GM18909 (cell line): ENCODE measurements at regions not wholly inside any gene's neighbourhood (a gene's known extent, or its start where the extent isn't known, plus 50 kb on each side); places are given as distances from the start of the nearest gene placed in this dataset.
"Not testable (repeated sequence)": the region's sequence is repeated elsewhere in the genome, so short reads cannot be mapped to it uniquely, and the experiment has no call there.

ENCODE experiments used
- ATAC-seq: cut with Tn5 transposase; IDR thresholded peaks from one replicate; pipeline ENCODE4 v1.9.1; 2021; ENCODE audit warnings: mild to moderate bottlenecking; ENCODE audit not compliant: unreplicated experiment, poor library complexity

DNA sequence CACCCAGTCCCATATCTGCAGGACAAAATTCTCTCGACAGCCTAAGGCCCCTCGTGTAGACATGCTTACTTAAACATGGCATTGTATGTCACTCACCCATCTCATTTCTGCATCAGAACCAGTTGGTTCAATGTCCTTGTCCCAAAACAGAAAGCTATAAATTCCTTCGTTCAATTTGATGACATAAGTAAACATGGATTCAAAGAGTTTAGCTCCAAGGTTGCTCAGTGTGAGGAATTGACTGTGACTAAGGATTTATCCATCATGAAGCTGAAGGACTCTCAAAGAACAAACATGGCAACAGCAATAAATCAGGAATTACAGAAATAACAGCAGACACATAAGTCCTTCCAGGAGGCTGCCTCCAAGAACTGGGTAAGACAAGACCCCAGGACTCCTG lies 237.2 kb downstream of the TOMM20 start:
- ATAC-seq, result no peak

DNA sequence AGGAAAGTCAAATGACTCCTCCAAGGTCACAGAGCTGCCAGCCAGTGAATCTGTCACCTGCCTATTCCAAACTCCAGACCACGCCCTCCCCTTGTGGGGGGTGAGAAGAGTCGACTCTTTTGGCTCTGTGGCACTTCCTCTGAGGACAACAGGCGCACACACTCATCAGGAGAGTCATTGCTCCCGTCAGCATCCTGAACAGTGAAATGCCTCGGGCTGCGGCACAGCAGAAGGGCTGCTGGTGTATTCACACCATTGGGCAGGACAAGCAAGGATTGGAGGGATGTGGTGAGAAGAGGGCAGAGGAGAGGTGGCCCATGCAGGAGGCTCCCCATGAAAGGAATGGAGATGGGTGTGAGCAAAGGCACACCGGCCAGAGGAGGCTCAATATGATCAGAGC lies 239.0 kb downstream of the TOMM20 start:
- ATAC-seq, result no peak

DNA sequence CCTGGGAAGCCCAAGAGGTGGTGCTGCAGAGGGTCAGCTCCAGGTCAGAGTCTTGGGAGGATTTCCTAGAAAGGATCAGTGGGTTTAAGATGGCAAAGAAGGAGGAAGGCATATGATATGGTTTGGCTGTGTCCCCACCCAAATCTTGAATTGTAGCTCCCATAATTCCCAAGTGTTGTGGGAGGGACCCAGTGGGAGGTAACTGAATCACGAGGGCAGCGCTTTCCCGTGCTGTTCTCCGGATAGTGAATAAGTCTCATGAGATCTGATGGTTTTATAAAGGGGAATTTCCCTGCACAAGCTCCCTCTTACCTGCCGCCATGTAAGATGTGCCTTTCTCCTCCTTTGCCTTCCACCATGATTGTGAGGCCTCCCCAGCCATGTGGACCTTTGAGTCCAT lies 240.4 kb downstream of the TOMM20 start:
- ATAC-seq, result not testable (repeated sequence)

DNA sequence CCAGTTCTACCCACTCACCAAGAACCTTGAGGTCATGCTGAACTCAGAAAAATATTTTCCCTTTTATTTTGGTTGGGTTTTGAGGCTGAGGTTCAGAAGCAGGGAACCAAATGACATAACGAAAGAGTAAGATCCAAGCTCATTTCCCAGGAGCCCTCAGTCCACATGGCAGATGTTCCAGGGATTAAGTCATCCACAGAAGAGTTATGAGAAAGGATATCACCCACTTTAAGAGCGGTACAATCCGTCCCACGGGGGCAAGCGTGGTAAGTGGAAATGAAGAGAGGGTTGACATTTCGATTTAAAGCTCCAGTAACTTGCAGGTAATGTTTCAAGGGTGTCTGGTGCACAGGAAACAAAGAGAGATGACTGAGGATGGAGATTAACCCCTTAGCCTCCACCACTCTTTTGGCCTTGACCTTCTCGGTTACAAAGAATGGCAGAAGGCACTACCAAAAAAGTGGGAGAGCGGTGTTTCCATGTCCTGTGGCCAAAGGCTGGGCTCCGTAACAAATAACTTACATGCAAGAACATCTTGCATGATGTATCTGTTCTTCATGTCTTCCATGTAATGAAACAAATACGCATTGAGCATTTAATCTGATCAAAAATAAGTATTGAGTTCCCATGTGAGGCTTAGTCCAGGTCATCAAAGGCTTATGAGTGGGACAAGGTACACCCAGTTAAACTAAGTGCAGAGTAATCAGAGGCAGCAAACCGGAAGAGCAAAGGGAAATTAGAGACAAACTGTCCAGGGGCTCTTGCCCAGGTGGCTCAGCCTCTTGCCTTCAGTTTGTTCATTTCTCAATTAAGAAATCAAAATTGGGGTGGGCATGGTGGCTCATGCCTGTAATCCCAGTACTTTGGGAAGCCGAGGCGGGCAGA lies 241.4 kb downstream of the TOMM20 start:
- ATAC-seq, result no peak

DNA sequence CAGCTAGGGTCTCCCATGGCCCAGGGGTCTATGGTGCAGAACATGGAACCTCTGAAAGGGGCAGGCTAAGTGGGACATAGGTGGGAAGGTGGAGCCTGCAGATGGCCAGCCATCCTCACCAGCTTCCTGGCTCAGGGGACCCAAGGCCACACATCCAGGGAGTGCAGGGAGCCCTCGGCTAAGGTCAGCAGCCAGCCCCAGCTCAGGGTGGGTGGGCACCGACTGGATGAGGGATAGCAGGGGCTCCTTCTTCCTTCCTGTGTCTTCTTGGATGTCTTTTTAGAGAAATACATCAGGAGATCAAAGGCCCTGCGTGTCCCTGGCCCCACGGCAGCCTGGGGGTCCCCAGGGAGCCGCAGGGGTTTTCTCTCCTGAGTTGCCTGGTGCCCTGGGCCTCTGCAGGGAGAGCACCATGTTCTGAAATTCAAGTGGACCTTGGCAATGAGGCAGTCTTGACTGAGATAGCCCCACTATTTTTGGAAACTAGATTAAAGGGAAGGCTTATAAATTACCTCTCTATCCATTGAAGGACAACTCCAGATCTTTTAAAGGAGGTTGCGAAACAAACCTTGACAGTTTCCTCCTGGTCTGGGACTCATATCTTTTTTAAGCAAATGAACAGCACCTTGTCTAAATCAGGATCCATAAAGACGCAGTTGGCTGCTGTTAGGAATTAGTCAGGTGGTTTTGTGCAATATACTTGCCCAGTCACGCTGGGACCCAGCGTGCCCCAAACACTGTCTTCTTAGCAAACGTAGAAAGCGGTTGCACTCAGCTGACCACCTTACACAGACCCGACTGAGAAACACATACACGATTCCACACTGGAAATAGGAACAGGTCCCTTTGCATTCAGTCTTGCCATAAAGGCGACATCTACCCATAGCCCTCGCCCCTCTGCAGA lies 242.3 kb downstream of the TOMM20 start:
- ATAC-seq, result no peak

DNA sequence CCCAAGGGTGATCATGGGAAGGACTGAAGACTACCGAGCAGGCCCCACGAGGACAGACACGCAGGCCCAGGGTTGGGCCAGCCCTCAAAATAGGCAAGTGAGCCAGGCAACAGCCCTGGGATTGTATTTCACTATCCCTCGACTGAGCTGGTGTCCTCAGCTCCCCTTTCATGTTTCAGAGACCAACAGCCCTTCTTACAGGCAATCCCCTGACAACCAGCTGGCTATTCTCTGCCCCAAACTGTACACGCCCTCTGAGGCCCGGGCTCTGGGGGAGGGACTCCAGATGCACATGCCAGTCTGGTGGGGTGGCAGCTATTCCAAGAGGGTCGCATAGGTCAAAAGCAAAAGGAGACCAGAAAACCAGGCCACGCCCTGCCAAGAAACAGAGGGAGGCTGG lies 243.0 kb downstream of the TOMM20 start:
- no peak for ATAC-seq

DNA sequence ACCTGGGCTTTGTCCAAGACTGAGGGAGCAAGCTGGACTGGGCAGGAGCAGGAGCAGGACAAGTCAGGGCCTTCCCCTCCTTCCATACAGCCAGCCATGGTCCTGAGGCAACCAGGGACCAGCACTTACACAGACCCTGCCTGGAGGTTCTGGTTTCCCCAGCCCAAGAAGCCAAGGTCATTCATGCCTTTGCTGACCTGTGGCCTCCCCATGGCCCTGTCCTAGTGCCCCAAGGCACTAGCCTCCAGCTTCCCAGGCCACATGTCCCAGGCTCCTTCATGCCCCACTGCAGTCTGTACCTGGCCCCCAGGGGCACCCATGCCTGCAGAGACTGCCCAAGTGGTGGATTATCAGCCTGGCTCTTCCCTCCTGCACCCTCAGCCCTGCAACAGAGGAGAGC lies 243.9 kb downstream of the TOMM20 start:
- no peak for ATAC-seq

DNA sequence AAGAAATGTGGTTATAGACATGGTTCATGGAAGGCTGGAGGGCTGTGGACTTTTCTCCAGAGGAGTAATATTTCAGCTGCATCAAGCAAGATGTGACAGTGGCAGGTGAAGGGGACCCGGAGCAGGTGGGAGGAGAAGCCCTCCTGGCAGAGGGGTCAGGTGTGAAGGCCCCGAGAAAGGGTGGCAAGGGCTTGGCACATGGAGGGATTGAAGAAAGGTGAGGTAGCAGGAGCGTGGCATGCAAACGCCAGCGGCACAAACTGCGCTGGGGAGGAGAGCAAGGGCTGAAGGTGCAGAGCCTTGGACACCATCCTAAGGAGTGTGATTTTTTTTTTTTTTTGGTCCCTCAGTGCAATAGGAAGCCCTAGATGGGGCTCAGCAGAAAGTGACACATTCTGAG lies 244.6 kb downstream of the TOMM20 start:
- no peak for ATAC-seq

DNA sequence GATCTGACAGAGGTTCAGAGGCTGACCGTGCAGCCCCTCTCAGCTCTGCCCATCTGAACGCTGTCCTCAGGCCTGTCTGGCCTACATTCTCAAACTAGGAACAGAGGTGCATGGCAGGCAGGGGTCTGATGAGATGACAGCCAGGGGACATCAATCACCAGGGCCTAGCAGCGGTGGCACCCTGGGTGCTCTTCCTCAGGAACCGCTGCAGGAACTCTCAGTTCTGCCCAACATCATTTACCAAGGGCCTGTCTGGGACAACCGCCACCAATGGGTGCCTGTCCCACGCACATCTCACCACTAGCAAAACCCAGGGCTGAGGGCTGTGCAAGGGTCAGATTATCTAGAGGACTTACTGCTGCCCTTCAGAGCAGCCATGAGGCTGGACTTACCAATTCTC lies 245.7 kb downstream of the TOMM20 start:
- no peak for ATAC-seq

DNA sequence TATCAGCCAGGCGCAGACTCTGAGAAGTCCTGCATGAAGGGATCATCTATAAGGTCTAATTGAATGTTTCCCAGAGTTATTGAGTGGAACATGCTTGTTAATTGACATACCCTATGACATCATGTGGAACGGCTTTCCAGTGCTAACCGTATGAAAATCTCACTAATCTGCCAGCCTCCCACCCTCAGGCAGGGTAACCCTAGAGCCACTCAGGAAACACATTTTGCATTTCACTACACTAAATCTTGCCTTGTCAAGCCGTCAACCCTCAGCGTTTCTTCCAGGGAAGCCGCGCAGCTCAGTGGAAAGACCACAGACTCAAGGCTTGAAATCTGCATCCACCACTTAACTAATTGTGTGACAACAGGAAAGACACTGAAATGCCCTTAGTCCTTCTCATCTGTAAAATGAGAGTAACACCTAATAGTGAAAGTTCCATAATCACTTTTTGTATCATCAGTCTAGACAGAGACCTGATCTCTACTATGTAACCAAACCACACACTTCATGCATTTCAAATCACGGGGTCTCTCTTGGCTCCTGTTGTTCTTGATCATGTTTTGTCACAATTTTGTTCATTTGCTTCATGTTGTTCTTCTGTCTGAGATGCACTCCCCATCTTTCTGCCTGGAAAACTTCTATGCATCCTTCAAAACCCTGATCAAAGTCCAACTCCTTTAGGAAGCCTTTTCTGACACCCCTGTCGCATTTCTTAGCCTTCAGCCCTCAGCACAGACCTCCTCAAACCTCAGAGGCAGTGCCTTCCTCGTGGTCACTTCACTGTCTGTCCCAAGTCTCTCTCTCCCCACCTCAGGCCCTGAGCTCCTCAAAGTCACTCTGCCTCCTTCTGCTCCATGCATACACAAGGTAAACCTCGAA lies 246.5 kb downstream of the TOMM20 start:
- peak; percentile 87 for ATAC-seq

DNA sequence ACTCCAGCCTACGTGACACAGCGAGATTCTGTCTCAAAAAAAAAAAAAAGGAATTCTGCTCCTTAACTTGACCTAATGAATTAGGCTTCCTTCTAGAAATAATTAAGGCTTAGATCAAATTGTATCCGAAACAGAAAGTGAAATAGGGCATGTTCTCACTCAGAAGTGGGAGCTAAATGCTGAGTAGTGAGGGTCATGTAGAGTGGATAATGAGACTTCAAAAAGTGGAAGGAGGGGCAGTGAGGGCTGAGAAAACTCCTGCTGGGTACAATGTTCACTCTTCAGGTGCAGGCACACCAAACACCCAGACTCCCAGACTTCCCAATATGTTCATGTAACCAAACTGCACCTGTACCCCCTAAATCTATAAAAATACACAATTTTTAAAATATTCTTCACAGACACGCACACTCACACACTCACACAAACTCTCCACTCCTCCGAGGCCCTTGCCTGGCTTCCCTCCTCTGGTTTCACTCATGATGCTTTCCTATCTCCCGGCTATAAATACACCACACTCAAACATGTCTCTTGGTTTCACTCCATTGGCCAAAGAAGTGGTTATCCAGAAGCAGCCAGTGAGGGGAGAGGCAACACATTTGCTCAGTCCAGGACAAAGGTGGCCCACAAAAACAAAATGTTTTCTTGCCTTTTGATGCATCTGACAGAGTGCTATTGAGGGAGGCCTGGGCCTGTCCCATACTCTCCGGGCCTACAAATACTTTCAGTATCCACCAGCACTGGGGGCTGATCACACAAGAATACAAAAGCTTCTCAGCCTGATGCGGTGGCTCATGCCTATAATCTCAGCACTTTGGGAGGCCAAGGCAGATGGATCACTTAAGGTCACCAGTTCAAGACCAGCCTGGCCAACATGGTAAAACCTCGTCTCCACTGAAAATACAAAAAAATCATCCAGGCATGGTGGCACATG lies 249.2 kb downstream of the TOMM20 start:
- ATAC-seq, result no peak

DNA sequence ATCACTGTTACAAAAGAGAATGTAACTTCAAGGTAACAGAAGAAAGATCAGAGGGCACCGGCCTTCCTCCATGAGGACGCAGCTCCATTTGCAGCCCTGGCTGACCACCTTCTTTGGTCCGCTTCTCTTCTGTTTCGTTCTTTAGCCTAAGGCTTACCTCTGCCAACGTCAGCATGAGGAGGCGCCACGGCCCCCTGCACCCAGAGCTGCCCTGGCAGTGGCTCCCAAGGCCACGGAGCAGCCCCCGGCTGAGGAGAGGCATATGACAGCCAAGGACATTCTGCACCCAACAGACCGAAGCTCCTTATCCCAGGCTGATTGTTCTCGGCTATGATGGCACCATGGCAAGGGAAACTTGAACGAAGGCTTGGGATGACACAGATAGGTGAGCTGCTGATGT lies 250.3 kb downstream of the TOMM20 start:
- no peak for ATAC-seq

DNA sequence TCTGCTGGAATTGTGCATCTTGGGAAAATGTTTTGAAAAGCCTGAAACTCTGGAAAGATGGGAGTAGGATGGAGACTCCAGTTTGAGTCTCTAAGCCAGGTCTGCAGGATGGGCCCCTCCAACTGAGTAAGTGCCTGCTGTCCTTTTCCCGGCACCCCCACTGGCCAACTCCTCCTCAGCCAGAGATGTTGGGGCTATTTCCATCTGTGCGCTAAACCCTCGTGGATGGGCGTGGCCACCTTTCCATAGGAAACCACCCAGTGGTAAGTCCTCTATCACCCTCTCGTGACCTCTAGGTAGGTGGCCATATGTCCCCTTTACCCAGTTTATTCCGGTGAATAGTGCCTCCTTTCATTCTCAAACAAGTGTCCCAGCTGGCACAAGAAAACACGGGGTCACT lies 250.9 kb downstream of the TOMM20 start:
- ATAC-seq, result no peak

DNA sequence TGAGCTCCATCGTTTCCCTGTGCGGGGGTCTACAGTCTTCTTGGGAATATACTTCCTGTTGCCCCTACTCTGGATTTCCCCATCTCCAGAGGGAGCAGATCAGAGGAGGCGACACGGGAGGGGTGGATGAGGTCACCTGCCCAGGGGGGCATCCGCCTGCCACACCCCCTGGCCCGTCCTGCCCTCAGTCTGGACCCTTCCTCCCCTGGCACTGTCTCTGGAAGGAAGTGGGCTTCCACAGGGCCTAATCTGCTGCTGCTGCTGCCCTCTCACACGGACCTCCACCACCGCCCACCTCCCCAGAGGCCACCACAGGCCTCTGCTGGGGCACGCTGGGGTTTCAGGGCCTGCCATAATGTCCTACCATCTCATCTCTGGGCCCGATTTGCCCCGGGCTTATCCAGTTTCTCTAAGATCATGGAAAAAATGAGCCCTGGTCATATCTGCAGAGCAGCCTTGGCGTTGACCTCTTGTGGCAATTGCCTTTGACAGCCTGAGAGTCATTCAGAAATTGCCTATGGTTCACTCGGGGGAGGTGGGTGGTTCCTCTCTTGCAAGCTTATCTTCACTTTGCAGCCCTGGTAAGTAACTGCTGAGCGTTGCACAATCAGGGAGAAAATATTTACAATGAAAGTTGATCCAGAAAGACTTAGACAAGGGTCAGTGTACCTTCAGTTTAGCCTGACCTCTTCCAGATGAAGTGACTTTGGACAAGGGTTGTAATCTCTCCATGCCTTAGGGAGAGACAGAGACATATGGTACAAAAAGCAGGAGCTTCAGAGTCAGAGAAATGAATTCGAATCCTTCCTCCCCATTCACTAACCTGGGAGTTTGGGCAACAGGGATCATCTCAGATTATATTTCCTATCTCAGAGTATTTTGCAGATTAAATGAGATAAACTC lies 252.4 kb downstream of the TOMM20 start:
- ATAC-seq, result no peak

DNA sequence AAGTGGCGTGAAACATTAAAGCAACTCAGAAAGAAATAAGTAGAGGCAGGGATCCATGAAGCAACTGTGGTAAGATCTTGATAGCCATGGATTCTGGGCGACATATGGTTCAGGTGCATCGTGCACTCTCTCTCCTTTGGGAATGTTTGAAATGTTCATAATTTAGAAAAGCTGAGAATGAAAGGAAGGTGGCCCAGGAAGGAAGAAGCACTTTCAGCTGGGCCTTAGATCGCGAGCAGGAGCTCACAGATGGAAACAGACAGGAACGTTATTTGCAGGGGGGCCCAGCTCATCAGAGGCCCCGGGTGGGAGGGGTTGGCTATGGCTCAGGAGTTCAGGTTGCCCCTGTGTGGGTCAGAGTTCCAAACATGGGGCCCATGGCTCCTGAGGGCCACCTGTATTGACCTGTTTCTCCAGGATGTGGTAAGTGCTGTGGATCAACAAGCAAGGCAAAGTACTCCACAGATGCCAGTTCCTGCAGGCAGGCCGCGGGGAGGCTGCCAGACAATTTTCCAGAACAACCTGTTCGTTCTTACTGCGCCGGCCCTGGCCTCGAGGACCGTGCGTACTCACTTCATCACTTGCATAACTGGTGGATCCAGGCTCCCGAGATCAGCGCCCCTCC lies 253.2 kb downstream of the TOMM20 start:
- ATAC-seq, result no peak

DNA sequence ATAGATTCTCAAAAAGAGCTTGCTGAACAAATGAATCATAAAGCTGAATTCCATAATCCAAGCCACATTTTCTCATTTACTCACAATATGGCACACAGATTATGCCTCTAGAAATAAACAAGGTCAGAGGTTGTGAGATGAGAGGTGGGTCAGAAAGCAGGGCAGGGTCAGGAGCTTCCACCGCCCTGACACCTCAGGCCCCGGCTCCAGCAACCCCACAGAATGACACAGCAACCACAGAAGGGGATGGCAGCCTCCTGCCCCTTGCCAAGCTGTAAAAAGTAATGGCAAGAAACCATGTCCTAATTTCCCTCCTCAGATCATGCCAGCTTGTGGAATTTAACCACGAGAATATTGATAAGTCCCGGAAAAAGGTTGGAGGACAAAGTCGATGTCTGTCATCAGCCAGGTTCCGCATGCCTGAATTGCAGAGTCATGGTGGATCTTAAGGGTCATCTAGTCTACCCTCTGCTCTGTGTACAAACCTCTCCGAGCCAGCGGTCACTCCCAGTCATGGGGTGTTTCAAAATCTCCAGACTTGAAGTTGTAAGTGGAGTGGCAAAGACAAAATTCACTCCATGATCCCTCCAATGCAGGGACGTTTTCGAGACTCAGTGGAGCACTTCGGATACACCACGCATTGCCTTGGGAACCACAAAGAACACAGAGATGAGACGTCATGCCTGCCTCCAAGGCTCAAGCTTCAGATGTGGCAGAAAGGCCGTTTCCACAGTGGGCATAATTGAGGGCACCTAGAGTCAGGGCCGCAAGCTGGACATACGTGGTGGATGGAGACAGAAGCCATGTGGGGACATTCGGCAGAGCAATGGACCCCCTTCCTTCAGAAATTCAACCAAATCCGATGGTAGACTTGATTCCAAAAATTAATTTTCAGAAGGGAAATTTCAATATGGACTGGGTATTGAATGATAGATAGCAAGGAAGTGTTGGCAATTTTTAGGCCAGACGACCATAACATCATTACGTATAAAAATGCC lies 254.0 kb downstream of the TOMM20 start:
- ATAC-seq, result no peak
